ENCODE measurements at regions not wholly inside any gene's neighbourhood (a gene's known extent, or its start where the extent isn't known, plus 50 kb on each side); places are given as distances from the start of the nearest gene placed in this dataset.

DNA sequence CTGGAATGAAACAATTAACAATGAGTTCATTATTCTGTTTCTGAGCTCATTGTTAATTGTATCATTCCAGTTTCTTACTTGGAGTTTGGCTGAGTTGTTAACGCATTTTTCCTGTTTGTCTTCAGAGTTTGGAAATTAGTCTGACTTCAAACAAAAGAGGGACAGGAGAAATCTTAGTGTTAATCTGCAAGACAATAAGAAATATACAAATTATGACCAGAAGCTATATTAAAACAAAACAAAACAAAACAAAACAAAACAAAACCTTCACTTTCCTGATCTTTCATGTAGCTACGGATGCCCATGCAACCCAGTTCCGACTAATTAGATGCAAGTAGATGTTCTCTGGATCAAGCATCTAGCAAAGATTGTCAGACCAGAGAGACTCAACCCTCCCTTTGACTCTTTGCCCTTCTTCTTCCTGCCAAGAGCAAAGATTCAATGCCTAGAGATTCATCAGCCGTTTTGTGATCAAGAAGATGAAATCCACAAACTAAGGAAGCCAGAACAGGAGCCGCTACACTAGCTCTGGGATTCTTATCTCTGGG lies 686.2 kb upstream of the FSHR start:
- TF ChIP-seq CTCF (IDR thresholded peaks at IDR 0.05) = no peak
- no peak for TF ChIP-seq POLR2A (IDR thresholded peaks at IDR 0.05)
